Stomach (tissue), 8 donors: ENCODE measurements at regions not wholly inside any gene's neighbourhood (a gene's known extent, or its start where the extent isn't known, plus 50 kb on each side); places are given as distances from the start of the nearest gene placed in this dataset.
A peak's percentile ranks its signal among the peaks of the same experiment; 100 is the strongest.

Experiments
- DNase-seq, 2 donors: peaks; one replicate each; pipeline versions ENCODE4 v3.0.0 to v3.0.0-alpha.2; 2013 to 2019
- H3K27ac ChIP-seq, 5 donors: fragments of 200-600 bp in 4 of 5; sonication (generic) in 4 of 5; one replicate each; pipeline ENCODE4 v1.5.1; 2013 to 2019; ENCODE audit warnings: mild to moderate bottlenecking in 1 of 5, moderate library complexity in 1 of 5
- H3K27me3 ChIP-seq, 3 donors: fragments of 200-600 bp; sonication (generic); one replicate each; pipeline ENCODE4 v1.5.1; 2017 to 2019; ENCODE audit warnings: mixed run types in 1 of 3
- H3K36me3 ChIP-seq, 4 donors: fragments of 200-600 bp; sonication (generic); 1 replicate in 3 of 4; 2 replicates in 1 of 4; pipeline ENCODE4 v1.5.1; 2016 to 2019
- H3K4me1 ChIP-seq, 4 donors: fragments of 200-600 bp; sonication (generic); one replicate each; pipeline ENCODE4 v1.5.1; 2016 to 2019
- H3K4me3 ChIP-seq, 4 donors: fragments of 200-600 bp; sonication (generic) in 3 of 4; one replicate each; pipeline ENCODE4 v1.5.1; 2016 to 2019; ENCODE audit warnings: mild to moderate bottlenecking in 1 of 4
- H3K9me3 ChIP-seq, 4 donors: fragments of 200-600 bp; sonication (generic); one replicate each; pipeline ENCODE4 v1.5.1; 2016 to 2019
- CTCF ChIP-seq, 7 experiments: fragments of 450-650 bp in 4 of 7; fragments of 200-600 bp in 3 of 7; sonication (generic) in 3 of 7; IDR thresholded peaks; one replicate each; pipeline ENCODE4 v1.5.1; 2016 to 2019; ENCODE audit warnings: antibody characterized with exemption in 7 of 7, control low read depth in 2 of 7, mild to moderate bottlenecking in 1 of 7
- EP300 ChIP-seq: sonication (generic); formaldehyde crosslinking; IDR thresholded peaks from one replicate; pipeline ENCODE4 v1.6.1; 2017; ENCODE audit warnings: antibody characterized with exemption
- POLR2A ChIP-seq, 4 donors: fragments of 450-650 bp; IDR thresholded peaks; one replicate each; pipeline ENCODE4 v1.6.1; 2016; ENCODE audit warnings: antibody characterized with exemption in 4 of 4, control low read depth in 2 of 4, mild to moderate bottlenecking in 1 of 4, moderate library complexity in 1 of 4
- POLR2AphosphoS5 ChIP-seq, 3 donors: sonication (generic); formaldehyde crosslinking; IDR thresholded peaks; one replicate each; pipeline ENCODE4 v1.6.1; 2016; ENCODE audit warnings: antibody characterized with exemption in 3 of 3
- WGBS, 5 donors: extraction: QIAGEN DNeasy Blood & Tissue Kit in 3 of 5; methylation state at CpG; one replicate each; pipeline versions ENCODE4 v1.1.5 to v1.1.7; 2013 to 2018; 5-methylcytosine and 5-hydroxymethylcytosine counted together
- intact Hi-C: fragments of 100-400 bp; cut with DNase I; formaldehyde crosslinking; loops from one replicate; pipeline ENCODE4 v1.15.1; 2023; ENCODE audit warnings: low total_unique reads
- donor health status: healthy with polysubstance abuse.
- donor health status: Bipolar disorder and iron deficiency.
- donor health status: healthy.

- intact Hi-C loops: no loop called here
- no peak for TF ChIP-seq POLR2A (IDR thresholded peaks at IDR 0.05)
- no peak for TF ChIP-seq POLR2AphosphoS5 (IDR thresholded peaks at IDR 0.05)
- TF ChIP-seq EP300: no peak
- no peak for TF ChIP-seq CTCF (IDR thresholded peaks at IDR 0.05)
- H3K4me3 ChIP-seq: no peak overlapping the region
- H3K27ac ChIP-seq: no peak overlapping the region
- no peak for DNase-seq
- H3K9me3 ChIP-seq: no peaks in the 10 kb centered on the region
- no peaks in the 10 kb centered on the region for H3K27me3 ChIP-seq
- peaks cover 0 to 16% (median 7%) of the 10 kb centered on the region in 4 donors for H3K4me1 ChIP-seq
- no peaks in the 10 kb centered on the region for H3K36me3 ChIP-seq
- 44 to 67% (median 61%) methylated on average over 3 of the region's 3 CpGs for WGBS, 5 donors
Measured at GRCh38 chr9:18207735-18208134, 266.2 kb upstream of the ADAMTSL1 start.

- H3K4me1 ChIP-seq: peaks cover 0 to 19% (median 7%) of the 10 kb centered on the region in 4 donors
- DNase-seq: peak; percentile 73 to 80
- no peak overlapping the region for H3K27ac ChIP-seq
- H3K4me3 ChIP-seq: no peak overlapping the region
- TF ChIP-seq POLR2A (IDR thresholded peaks at IDR 0.05) (no peak), CTCF (IDR thresholded peaks at IDR 0.05) (peak in 5 of 7 experiments; percentile 23 to 58 (median 54))
- H3K36me3 ChIP-seq: no peaks in the 10 kb centered on the region
- 19 to 29% (median 27%) methylated on average over 3 of the region's 3 CpGs for WGBS, 5 donors
- intact Hi-C loops: no loop called here
- no peaks in the 10 kb centered on the region for H3K27me3 ChIP-seq
- H3K9me3 ChIP-seq: no peaks in the 10 kb centered on the region
Measured at GRCh38 chr9:18208166-18209059, 265.5 kb upstream of the ADAMTSL1 start.

- no peak overlapping the region for H3K27ac ChIP-seq
- peaks cover 0 to 3% (median 0%) of the 10 kb centered on the region in 4 donors for H3K4me1 ChIP-seq
- no peaks in the 10 kb centered on the region for H3K9me3 ChIP-seq
- WGBS, 5 donors: 81 to 92% (median 88%) methylated on average over 3 of the region's 3 CpGs
- H3K36me3 ChIP-seq: no peaks in the 10 kb centered on the region
- intact Hi-C loops: loop anchor here (10.0 kb wide), 1 partner anchor 411 kb away; no protein-coding TSS in a partner anchor
- H3K4me3 ChIP-seq: no peak overlapping the region
- no peak for TF ChIP-seq POLR2A (IDR thresholded peaks at IDR 0.05)
- TF ChIP-seq CTCF (IDR thresholded peaks at IDR 0.05): no peak
- no peak for TF ChIP-seq EP300
- TF ChIP-seq POLR2AphosphoS5 (IDR thresholded peaks at IDR 0.05): no peak
- no peak for DNase-seq
- no peaks in the 10 kb centered on the region for H3K27me3 ChIP-seq
Measured at GRCh38 chr9:18215626-18216025, 258.3 kb upstream of the ADAMTSL1 start.

DNA sequence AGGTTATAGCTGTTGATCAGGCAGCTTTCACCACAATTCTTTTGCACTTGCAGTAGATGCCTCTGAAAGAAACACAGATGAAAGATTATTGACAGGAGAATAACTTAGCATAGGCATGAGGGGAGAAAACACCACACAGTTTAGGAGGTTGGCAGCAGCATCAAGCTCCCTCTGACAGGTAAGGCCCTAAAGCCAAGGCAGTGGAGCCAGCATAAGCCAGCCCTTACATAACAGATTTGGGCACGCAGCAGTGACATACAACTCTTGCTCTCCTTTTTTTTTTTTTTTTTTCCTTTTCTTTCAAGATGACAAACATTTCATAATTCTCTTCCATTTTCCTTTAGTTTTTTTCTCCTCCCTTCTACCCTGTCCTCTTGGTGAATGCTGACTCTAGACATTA lies 257.6 kb upstream of the ADAMTSL1 start:
- Histone ChIP-seq H3K27ac (no peak overlapping the region), H3K9me3 (no peaks in the 10 kb centered on the region), H3K36me3 (no peaks in the 10 kb centered on the region), H3K27me3 (no peaks in the 10 kb centered on the region), H3K4me1 (peaks cover 0 to 3% (median 0%) of the 10 kb centered on the region in 4 donors), H3K4me3 (no peak overlapping the region)
- WGBS, 5 donors: 72 to 94% (median 77%) methylated on average over 1 of the region's 1 CpG
- TF ChIP-seq CTCF (IDR thresholded peaks at IDR 0.05): no peak
- TF ChIP-seq POLR2A (IDR thresholded peaks at IDR 0.05): no peak
- TF ChIP-seq POLR2AphosphoS5 (IDR thresholded peaks at IDR 0.05): no peak
- TF ChIP-seq EP300: no peak
- DNase-seq: no peak
- intact Hi-C loops: loop anchor here (10.0 kb wide), 1 partner anchor 412 kb away; no protein-coding TSS in a partner anchor
